Activated CD8-positive, alpha-beta T cell treated with anti-CD3 and anti-CD28 coated beads for 36 hours (primary cell): ENCODE measurements at regions not wholly inside any gene's neighbourhood (a gene's known extent, or its start where the extent isn't known, plus 50 kb on each side); places are given as distances from the start of the nearest gene placed in this dataset.
"Not testable (repeated sequence)": the region's sequence is repeated elsewhere in the genome, so short reads cannot be mapped to it uniquely, and the experiment has no call there.

Experiments used
- ATAC-seq: fragments of 200-7000 bp; cut with Tn5 transposase; one replicate; pipeline ENCODE4 v1.10.0; 2021; ENCODE audit warnings: mild to moderate bottlenecking, moderate library complexity
- CTCF ChIA-PET: fragments of 350-600 bp; sonication (Branson Sonifier 250); formaldehyde crosslinking; loops from one replicate; lab custom pipeline; 2021; ENCODE audit warnings: antibody characterized with exemption; lab: Charles Lee
- POLR2A ChIA-PET: fragments of 350-600 bp; sonication (Branson Sonifier 250); formaldehyde crosslinking; loops from one replicate; lab custom pipeline; 2021; ENCODE audit warnings: antibody characterized with exemption; lab: Charles Lee
- DNase-seq: peaks from one replicate; pipeline ENCODE4 v3.0.0-alpha.2; 2020
- H3K27ac Mint-ChIP-seq: one replicate; pipeline ENCODE4 v1.8.0; 2021; ENCODE audit warnings: mild to moderate bottlenecking, mixed read lengths
- H3K27me3 Mint-ChIP-seq: one replicate; pipeline ENCODE4 v1.8.0; 2021; ENCODE audit warnings: mixed read lengths
- H3K36me3 Mint-ChIP-seq: one replicate; pipeline ENCODE4 v1.8.0; 2021; ENCODE audit warnings: low read depth, mixed read lengths
- H3K4me1 Mint-ChIP-seq: one replicate; pipeline ENCODE4 v1.8.0; 2021; ENCODE audit warnings: low read depth, mixed read lengths
- H3K4me3 Mint-ChIP-seq: one replicate; pipeline ENCODE4 v1.8.0; 2021; ENCODE audit warnings: mild to moderate bottlenecking, moderate library complexity, mixed read lengths
- H3K9me3 Mint-ChIP-seq: one replicate; pipeline ENCODE4 v1.8.0; 2021; ENCODE audit warnings: mixed read lengths
- CTCF ChIP-seq: fragments of 200-600 bp; IDR thresholded peaks from one replicate; pipeline ENCODE4 v1.8.0; 2022; ENCODE audit warnings: antibody characterized with exemption, mild to moderate bottlenecking
- intact Hi-C: fragments of 100-400 bp; cut with micrococcal nuclease; formaldehyde crosslinking; loops from one replicate; pipeline ENCODE4 v1.10.0; 2022

GRCh38 chr10:42304341-42304740, 334.0 kb downstream of the ZNF33B start:
- DNase-seq (no peak), ATAC-seq (no peak)
- POLR2A ChIA-PET = no interaction called here
- Mint-ChIP-seq H3K9me3 (peaks cover 95% of the 10 kb centered on the region), H3K27ac (no peak overlapping the region), H3K4me1 (no peaks in the 10 kb centered on the region), H3K4me3 (no peak overlapping the region), H3K36me3 (peaks cover 64% of the 10 kb centered on the region), H3K27me3 (no peaks in the 10 kb centered on the region)
- CTCF ChIA-PET = no interaction called here
- no peak for TF ChIP-seq CTCF
- intact Hi-C loops = no loop called here

- H3K36me3 Mint-ChIP-seq, CTCF ChIA-PET, DNase-seq, H3K4me1 Mint-ChIP-seq, ATAC-seq, POLR2A ChIA-PET, H3K27ac Mint-ChIP-seq, H3K9me3 Mint-ChIP-seq, intact Hi-C loops, H3K4me3 Mint-ChIP-seq, H3K27me3 Mint-ChIP-seq: not testable (repeated sequence)
Observed at GRCh38 chr10:42281896-42282295, 356.5 kb downstream of the ZNF33B start.

- ATAC-seq, H3K4me3 Mint-ChIP-seq, intact Hi-C loops, POLR2A ChIA-PET, H3K27ac Mint-ChIP-seq, CTCF ChIA-PET, H3K4me1 Mint-ChIP-seq, H3K9me3 Mint-ChIP-seq, H3K27me3 Mint-ChIP-seq, DNase-seq, H3K36me3 Mint-ChIP-seq: not testable (repeated sequence)
Observed at GRCh38 chr10:42269788-42270187, 368.6 kb downstream of the ZNF33B start.

- POLR2A ChIA-PET, intact Hi-C loops: not testable (repeated sequence)
Observed at GRCh38 chr10:42263259-42263658, 375.1 kb downstream of the ZNF33B start.

GRCh38 chr10:42243002-42243401, 395.4 kb downstream of the ZNF33B start:
- POLR2A ChIA-PET, ATAC-seq, DNase-seq, CTCF ChIA-PET, H3K27ac Mint-ChIP-seq, H3K4me1 Mint-ChIP-seq, H3K4me3 Mint-ChIP-seq, intact Hi-C loops, H3K9me3 Mint-ChIP-seq, H3K36me3 Mint-ChIP-seq: not testable (repeated sequence)
- peaks cover 25% of the 10 kb centered on the region for H3K27me3 Mint-ChIP-seq

More at GRCh38 chr10:42263259-42263658, 375.1 kb downstream of the ZNF33B start:
- CTCF ChIA-PET, H3K27me3 Mint-ChIP-seq, H3K4me1 Mint-ChIP-seq, H3K27ac Mint-ChIP-seq, H3K36me3 Mint-ChIP-seq, H3K4me3 Mint-ChIP-seq, DNase-seq, ATAC-seq: not testable (repeated sequence)
- H3K9me3 Mint-ChIP-seq = peaks cover 14% of the 10 kb centered on the region

- no peak for TF ChIP-seq CTCF
- no peak overlapping the region for H3K4me3 Mint-ChIP-seq
- H3K27me3 Mint-ChIP-seq = peaks cover 25% of the 10 kb centered on the region
- CTCF ChIA-PET = no interaction called here
- DNase-seq (peak; percentile 4), ATAC-seq (no peak)
- H3K36me3 Mint-ChIP-seq = peaks cover 2% of the 10 kb centered on the region
- H3K4me1 Mint-ChIP-seq = peaks cover 2% of the 10 kb centered on the region
- no peak overlapping the region for H3K27ac Mint-ChIP-seq
- intact Hi-C loops = no loop called here
- POLR2A ChIA-PET = no interaction called here
- peaks cover 3% of the 10 kb centered on the region for H3K9me3 Mint-ChIP-seq
Observed at GRCh38 chr10:42242135-42242805, 396.1 kb downstream of the ZNF33B start.

- POLR2A ChIA-PET, ATAC-seq, H3K4me3 Mint-ChIP-seq, CTCF ChIA-PET, H3K27ac Mint-ChIP-seq, DNase-seq, intact Hi-C loops, H3K9me3 Mint-ChIP-seq, H3K27me3 Mint-ChIP-seq, H3K36me3 Mint-ChIP-seq, H3K4me1 Mint-ChIP-seq: not testable (repeated sequence)
Observed at GRCh38 chr10:42236401-42236800, 402.0 kb downstream of the ZNF33B start.

- DNase-seq, H3K27ac Mint-ChIP-seq, H3K27me3 Mint-ChIP-seq, ATAC-seq, CTCF ChIA-PET, H3K9me3 Mint-ChIP-seq, H3K36me3 Mint-ChIP-seq, H3K4me1 Mint-ChIP-seq, H3K4me3 Mint-ChIP-seq, intact Hi-C loops, POLR2A ChIA-PET: not testable (repeated sequence)
Observed at GRCh38 chr10:42235736-42236135, 402.6 kb downstream of the ZNF33B start.

- intact Hi-C loops, CTCF ChIA-PET, ATAC-seq, H3K36me3 Mint-ChIP-seq, H3K9me3 Mint-ChIP-seq, H3K4me1 Mint-ChIP-seq, H3K4me3 Mint-ChIP-seq, DNase-seq, POLR2A ChIA-PET, H3K27me3 Mint-ChIP-seq, H3K27ac Mint-ChIP-seq: not testable (repeated sequence)
Observed at GRCh38 chr10:42235241-42235640, 403.1 kb downstream of the ZNF33B start.

- DNase-seq, H3K4me1 Mint-ChIP-seq, H3K27me3 Mint-ChIP-seq, H3K9me3 Mint-ChIP-seq, ATAC-seq, intact Hi-C loops, CTCF ChIA-PET, H3K36me3 Mint-ChIP-seq, H3K27ac Mint-ChIP-seq, POLR2A ChIA-PET, H3K4me3 Mint-ChIP-seq: not testable (repeated sequence)
Observed at GRCh38 chr10:42234506-42234905, 403.9 kb downstream of the ZNF33B start.
